AG09309 (cell line): ENCODE measurements at regions not wholly inside any gene's neighbourhood (a gene's known extent, or its start where the extent isn't known, plus 50 kb on each side); places are given as distances from the start of the nearest gene placed in this dataset.
"Not testable (repeated sequence)": the region's sequence is repeated elsewhere in the genome, so short reads cannot be mapped to it uniquely, and the experiment has no call there.

ENCODE experiments used
- DNase-seq: peaks from one replicate; pipeline ENCODE4 v3.0.0-alpha.2; 2010; ENCODE audit warnings: low read depth
- H3K4me3 ChIP-seq: 2 replicates; pipeline ENCODE4 v1.5.1; 2011; ENCODE audit warnings: mild to moderate bottlenecking, low read depth, low read length, moderate library complexity; ENCODE audit not compliant: control insufficient read depth
- CTCF ChIP-seq: IDR thresholded peaks from 2 replicates; pipeline ENCODE4 v1.5.1; 2011; ENCODE audit warnings: mild to moderate bottlenecking, low read depth, low read length, inconsistent platforms; ENCODE audit not compliant: insufficient read depth, control insufficient read depth; ENCODE audit errors: missing control alignments

DNA sequence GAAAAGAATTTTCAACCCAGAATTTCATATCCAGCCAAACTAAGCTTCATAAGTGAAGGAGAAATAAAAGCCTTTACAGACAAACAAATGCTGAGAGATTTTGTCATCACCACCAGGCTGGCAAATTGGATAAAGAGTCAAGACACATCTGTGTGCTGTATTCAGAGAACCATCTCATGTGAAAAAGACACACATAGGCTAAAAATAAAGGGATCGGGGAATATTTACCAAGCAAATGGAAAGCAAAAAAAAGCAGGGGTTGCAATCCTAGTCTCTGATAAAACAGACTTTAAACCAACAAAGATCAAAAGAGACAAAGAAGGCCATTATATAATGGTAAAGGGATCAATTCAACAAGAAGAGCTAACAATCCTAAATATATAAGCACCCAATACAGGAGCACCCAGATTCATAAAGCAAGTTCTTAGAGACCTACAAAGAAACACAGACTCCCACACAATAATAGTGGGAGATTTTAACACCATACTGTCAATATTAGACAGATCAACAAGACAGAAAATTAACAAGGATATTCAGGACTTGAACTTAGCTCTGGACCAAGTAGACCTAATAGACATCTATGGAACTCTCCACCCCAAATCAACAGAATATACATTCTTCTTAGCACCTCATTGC is 55.9 kb upstream of the ACSM6 start:
- DNase-seq, H3K4me3 ChIP-seq: not testable (repeated sequence)

- DNase-seq, result no peak
- TF ChIP-seq CTCF, result no peak
- H3K4me3 ChIP-seq, result no peak overlapping the region
These were observed 59.5 kb upstream of the ACSM6 start for GRCh38 chr10:95134490-95134889.

GRCh38 chr10:95133997-95134396 is 60.0 kb upstream of the ACSM6 start:
- no peak for TF ChIP-seq CTCF
- no peak for DNase-seq
- H3K4me3 ChIP-seq, result no peak overlapping the region

DNA sequence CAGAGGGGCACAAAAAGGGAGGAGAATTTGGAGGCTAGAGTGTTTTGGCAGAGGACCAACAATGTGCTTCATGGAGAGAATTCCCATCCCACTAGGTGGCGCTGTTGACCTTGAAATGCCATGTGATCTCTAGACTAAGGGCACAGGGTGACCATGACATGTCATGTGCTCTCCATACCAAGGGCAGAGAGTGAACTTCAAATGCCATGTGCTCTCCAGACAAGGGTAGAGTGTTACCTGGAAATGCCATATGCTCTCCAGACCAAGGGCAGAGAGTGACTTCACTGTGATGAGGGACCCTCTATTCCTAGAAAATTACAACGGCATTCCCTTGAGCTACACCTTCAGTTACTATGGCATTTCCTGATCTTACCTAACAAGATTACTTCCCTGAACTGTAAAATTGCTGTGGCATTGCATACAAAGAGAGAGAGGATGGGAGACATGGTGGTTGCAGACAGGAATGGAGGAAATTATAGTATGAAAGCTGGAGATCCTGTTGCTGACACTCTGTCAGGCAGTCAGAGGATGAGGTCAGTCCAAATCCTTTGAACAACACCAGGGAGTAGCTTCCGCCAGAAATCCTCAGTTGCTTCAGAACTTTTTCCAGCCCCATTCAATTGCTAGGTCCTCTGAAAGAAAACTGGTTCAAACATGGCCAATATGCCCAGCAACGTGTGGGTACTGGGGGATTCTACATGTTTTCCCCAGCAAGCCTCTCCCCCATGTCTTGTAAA is 60.9 kb upstream of the ACSM6 start:
- peak; percentile 72 for TF ChIP-seq CTCF
- DNase-seq, result peak; percentile 13
- no peak overlapping the region for H3K4me3 ChIP-seq

DNA sequence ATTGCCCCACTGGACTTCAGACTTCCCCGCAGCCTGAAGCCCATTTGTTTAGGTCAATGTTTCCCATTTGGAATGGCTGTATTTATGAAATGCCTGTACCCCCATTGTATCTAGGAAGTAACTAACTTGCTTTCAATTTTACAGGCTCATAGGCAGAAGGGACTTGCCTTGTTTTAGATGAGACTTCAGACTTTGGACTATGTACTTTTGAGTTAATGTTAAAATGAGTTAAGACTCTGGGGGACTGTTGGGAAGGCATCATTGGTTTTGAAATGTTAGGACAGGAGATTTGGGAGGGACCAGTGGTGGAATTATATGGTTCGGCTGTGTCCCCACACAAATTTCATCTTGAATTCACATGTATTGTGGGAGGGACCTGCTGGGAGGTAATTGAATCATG is 61.1 kb upstream of the CYP2C8 start:
- not testable (repeated sequence) for H3K4me3 ChIP-seq, DNase-seq

- DNase-seq, result no peak
- no peak overlapping the region for H3K4me3 ChIP-seq
- no peak for TF ChIP-seq CTCF
These were observed 56.3 kb upstream of the CYP2C8 start for GRCh38 chr10:95125582-95125981.

GRCh38 chr10:95122736-95123135 is 53.4 kb upstream of the CYP2C8 start:
- DNase-seq, result no peak
- TF ChIP-seq CTCF, result no peak
- H3K4me3 ChIP-seq, result no peak overlapping the region

DNA sequence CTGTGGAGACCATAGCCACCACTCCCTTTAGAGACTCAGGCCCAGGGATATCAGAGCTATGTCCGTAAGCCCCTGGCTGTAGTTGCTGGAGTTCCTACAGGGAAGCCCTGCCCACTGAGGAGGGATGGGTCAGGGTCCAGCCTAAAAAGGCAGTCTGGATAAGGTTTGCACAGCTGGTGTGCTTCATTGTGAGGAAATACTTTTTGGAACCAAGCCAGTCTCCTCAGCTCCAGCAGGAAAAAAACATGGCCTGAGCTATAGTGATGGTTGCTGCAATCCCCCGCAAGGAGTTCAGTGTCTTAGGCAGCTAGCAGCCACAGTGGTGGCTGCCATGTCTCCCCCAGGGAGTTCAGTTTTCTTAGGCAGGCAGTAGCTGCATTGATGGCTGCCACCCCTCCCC is 52.6 kb upstream of the CYP2C8 start:
- no peak for TF ChIP-seq CTCF
- no peak overlapping the region for H3K4me3 ChIP-seq
- DNase-seq, result no peak
